HEK293T (cell line): ENCODE measurements at regions not wholly inside any gene's neighbourhood (a gene's known extent, or its start where the extent isn't known, plus 50 kb on each side); places are given as distances from the start of the nearest gene placed in this dataset.

Experiments used
- FOXK2 ChIP-seq: fragments of 450-650 bp; IDR thresholded peaks from 2 replicates; pipeline ENCODE4 v1.6.1; 2016; ENCODE audit warnings: mild to moderate bottlenecking
- LEF1 ChIP-seq: fragments of 450-650 bp; IDR thresholded peaks from 2 replicates; pipeline ENCODE4 v1.6.1; 2017; ENCODE audit warnings: mild to moderate bottlenecking, borderline replicate concordance

- TF ChIP-seq LEF1 (no peak), FOXK2 (no peak)
Observed at GRCh38 chr14:80074900-80075574, 136.3 kb downstream of the DIO2 start.
